GM06990 (cell line): ENCODE measurements at regions not wholly inside any gene's neighbourhood (a gene's known extent, or its start where the extent isn't known, plus 50 kb on each side); places are given as distances from the start of the nearest gene placed in this dataset.

Experiments used
- DNase-seq: peaks from one replicate; pipeline ENCODE4 v3.0.0-alpha.2; 2011; ENCODE audit not compliant: insufficient read length; ENCODE audit errors: extremely low read depth
- H3K27me3 ChIP-seq: replicated peaks from 2 replicates; pipeline ENCODE4 v1.6.0; 2011; ENCODE audit warnings: low read length; ENCODE audit not compliant: control insufficient read depth, insufficient read depth
- H3K36me3 ChIP-seq: 2 replicates; pipeline ENCODE4 v1.5.1; 2011; ENCODE audit warnings: low read length; ENCODE audit not compliant: control insufficient read depth, insufficient read depth
- H3K4me3 ChIP-seq: replicated peaks from 2 replicates; pipeline ENCODE4 v1.5.1; 2011; ENCODE audit warnings: low read depth, mild to moderate bottlenecking, control low read depth, low read length
- CTCF ChIP-seq: IDR thresholded peaks from 2 replicates; pipeline ENCODE4 v1.5.1; 2011; ENCODE audit warnings: low read length, control low read depth, mild to moderate bottlenecking, inconsistent platforms; ENCODE audit not compliant: insufficient read depth, poor library complexity, severe bottlenecking

- DNase-seq, result no peak
- Histone ChIP-seq H3K4me3 (no peak overlapping the region), H3K27me3 (no peaks in the 10 kb centered on the region; the same call in 1 of the 2 replicates), H3K36me3 (no peaks in the 10 kb centered on the region)
- no peak for TF ChIP-seq CTCF
Observed at GRCh38 chr1:114037631-114037890, 58.3 kb downstream of the OLFML3 start.

- no peak for TF ChIP-seq CTCF
- no peaks in the 10 kb centered on the region for H3K36me3 ChIP-seq
- H3K27me3 ChIP-seq, result no peaks in the 10 kb centered on the region; the same call in 1 of the 2 replicates
- H3K4me3 ChIP-seq, result no peak overlapping the region
- no peak for DNase-seq
Observed at GRCh38 chr1:114037962-114038816, 58.9 kb downstream of the OLFML3 start.
